ENCODE measurements at regions not wholly inside any gene's neighbourhood (a gene's known extent, or its start where the extent isn't known, plus 50 kb on each side); places are given as distances from the start of the nearest gene placed in this dataset.

GRCh38 chr4:123547216-123548165 is 150.9 kb downstream of the SPRY1 start:
- TF ChIP-seq POLR2A (IDR thresholded peaks at IDR 0.05) (no peak), CTCF (IDR thresholded peaks at IDR 0.05) (peak in 1 of 6 experiments; percentile 6)
- peaks cover 0 to 5% (median 0%) of the 10 kb centered on the region in 4 donors for H3K4me1 ChIP-seq
- no peaks in the 10 kb centered on the region for H3K9me3 ChIP-seq
- peak overlapping the region in 3 of 4 donors; percentile 37 to 77 (median 67) for H3K27ac ChIP-seq
- peak in 2 of 3 donors; percentile 76 to 82 for DNase-seq
- H3K4me3 ChIP-seq, result peak overlapping the region in 2 of 4 donors; percentile 1 to 12
- no peaks in the 10 kb centered on the region for H3K36me3 ChIP-seq
- H3K27me3 ChIP-seq, result no peaks in the 10 kb centered on the region

GRCh38 chr4:123553279-123553678 is 156.7 kb downstream of the SPRY1 start:
- DNase-seq, result no peak
- no peak for TF ChIP-seq POLR2A (IDR thresholded peaks at IDR 0.05)
- TF ChIP-seq CTCF (IDR thresholded peaks at IDR 0.05), result no peak
- Histone ChIP-seq H3K36me3 (no peaks in the 10 kb centered on the region), H3K4me3 (no peak overlapping the region), H3K4me1 (peaks cover 0 to 29% (median 11%) of the 10 kb centered on the region in 4 donors), H3K27me3 (no peaks in the 10 kb centered on the region), H3K27ac (no peak overlapping the region), H3K9me3 (no peaks in the 10 kb centered on the region)

- Histone ChIP-seq H3K36me3 (no peaks in the 10 kb centered on the region), H3K4me1 (peaks cover 0 to 29% (median 11%) of the 10 kb centered on the region in 4 donors), H3K27ac (peak overlapping the region in 2 of 4 donors; percentile 76 to 92), H3K27me3 (no peaks in the 10 kb centered on the region), H3K4me3 (no peak overlapping the region), H3K9me3 (no peaks in the 10 kb centered on the region)
- TF ChIP-seq CTCF (IDR thresholded peaks at IDR 0.05), result no peak
- no peak for DNase-seq
Observed at GRCh38 chr4:123553733-123554637, 157.4 kb downstream of the SPRY1 start.

- Histone ChIP-seq H3K36me3 (no peaks in the 10 kb centered on the region), H3K27me3 (no peaks in the 10 kb centered on the region), H3K27ac (peak overlapping the region in 3 of 4 donors; percentile 69 to 92 (median 76)), H3K4me3 (peak overlapping the region in 1 of 4 donors; percentile 21), H3K4me1 (peaks cover 0 to 29% (median 11%) of the 10 kb centered on the region in 4 donors), H3K9me3 (no peaks in the 10 kb centered on the region)
- TF ChIP-seq CTCF (IDR thresholded peaks at IDR 0.05) (no peak), POLR2A (IDR thresholded peaks at IDR 0.05) (no peak)
- no peak for DNase-seq
Observed at GRCh38 chr4:123554801-123555232, 158.2 kb downstream of the SPRY1 start.

GRCh38 chr4:123555233-123555806 is 158.7 kb downstream of the SPRY1 start:
- no peak for TF ChIP-seq CTCF (IDR thresholded peaks at IDR 0.05)
- peak in 1 of 2 donors; percentile 19 for TF ChIP-seq POLR2A (IDR thresholded peaks at IDR 0.05)
- Histone ChIP-seq H3K27me3 (no peaks in the 10 kb centered on the region), H3K27ac (peak overlapping the region in 3 of 4 donors; percentile 69 to 92 (median 76)), H3K4me1 (peaks cover 0 to 29% (median 11%) of the 10 kb centered on the region in 4 donors), H3K36me3 (no peaks in the 10 kb centered on the region), H3K9me3 (no peaks in the 10 kb centered on the region), H3K4me3 (peak overlapping the region in 1 of 4 donors; percentile 21)
- peak in 2 of 3 donors; percentile 81 to 92 for DNase-seq
